Embryonic facial prominence (tissue), 1 donor: ENCODE measurements at regions not wholly inside any gene's neighbourhood (a gene's known extent, or its start where the extent isn't known, plus 50 kb on each side); places are given as distances from the start of the nearest gene placed in this dataset.
"Not testable (repeated sequence)": the region's sequence is repeated elsewhere in the genome, so short reads cannot be mapped to it uniquely, and the experiment has no call there.

ENCODE experiments used
- DNase-seq: peaks from one replicate; pipeline ENCODE4 v3.0.0-alpha.2; 2016; ENCODE audit errors: extremely low spot score

DNA sequence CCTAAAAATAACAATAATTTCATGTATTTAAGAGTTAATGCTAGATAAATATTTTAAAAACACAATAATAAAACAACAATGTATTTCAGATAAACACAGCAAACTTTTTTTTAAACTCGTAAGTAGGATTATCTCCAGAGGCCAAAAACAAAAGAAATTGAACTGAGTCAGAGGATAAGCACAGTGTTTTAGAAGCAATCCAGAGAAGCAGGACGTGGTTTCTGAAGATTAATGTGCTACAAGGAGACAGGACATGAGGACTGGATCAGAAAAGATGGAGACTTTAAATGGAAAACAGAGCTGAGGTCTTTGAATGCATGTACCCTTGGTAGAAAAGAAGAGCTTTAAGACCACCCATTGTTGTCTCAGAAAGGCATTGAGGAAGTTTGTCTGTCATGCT lies 491.2 kb upstream of the TLE4 start:
- DNase-seq, result no peak

GRCh38 chr9:79083621-79084020 lies 488.1 kb upstream of the TLE4 start:
- no peak for DNase-seq

- DNase-seq, result no peak
Measured at GRCh38 chr9:79087133-79087532, 484.6 kb upstream of the TLE4 start.

- DNase-seq, result no peak
Measured at GRCh38 chr9:79089054-79089560, 482.7 kb upstream of the TLE4 start.

DNA sequence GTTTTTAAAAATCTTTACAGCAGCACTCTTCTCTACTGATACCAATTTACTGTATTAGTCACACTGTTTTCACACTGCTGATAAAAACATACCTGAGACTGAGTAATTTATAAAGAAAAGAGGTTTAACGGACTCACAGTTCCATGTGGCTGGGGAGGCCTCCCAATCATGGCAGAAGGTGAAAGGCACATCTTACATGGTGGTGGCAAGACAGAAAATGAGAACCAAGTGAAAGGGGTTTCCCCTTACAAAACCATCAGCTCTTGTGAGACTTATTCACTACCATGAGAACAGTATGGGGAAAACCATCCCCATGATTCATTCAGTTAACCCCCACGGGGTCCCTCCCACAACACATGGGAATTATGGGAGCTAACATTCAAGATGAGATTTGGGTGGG lies 481.9 kb upstream of the TLE4 start:
- DNase-seq, result not testable (repeated sequence)

DNA sequence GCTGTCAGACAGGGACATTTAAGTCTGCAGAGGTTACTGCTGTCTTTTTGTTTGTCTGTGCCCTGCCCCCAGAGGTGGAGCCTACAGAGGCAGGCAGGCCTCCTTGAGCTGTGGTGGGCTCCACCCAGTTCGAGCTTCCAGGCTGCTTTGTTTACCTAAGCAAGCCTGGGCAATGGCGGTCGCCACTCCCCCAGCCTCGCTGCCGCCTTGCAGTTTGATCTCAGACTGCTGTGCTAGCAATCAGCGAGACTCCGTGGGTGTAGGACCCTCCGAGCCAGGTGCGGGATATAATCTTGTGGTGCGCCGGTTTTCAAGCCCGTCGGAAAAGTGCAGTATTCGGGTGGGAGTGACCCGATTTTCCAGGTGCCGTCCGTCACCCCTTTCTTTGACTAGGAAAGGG lies 468.5 kb upstream of the TLE4 start:
- DNase-seq, result not testable (repeated sequence)

GRCh38 chr9:79104216-79104615 lies 467.5 kb upstream of the TLE4 start:
- no peak for DNase-seq

DNA sequence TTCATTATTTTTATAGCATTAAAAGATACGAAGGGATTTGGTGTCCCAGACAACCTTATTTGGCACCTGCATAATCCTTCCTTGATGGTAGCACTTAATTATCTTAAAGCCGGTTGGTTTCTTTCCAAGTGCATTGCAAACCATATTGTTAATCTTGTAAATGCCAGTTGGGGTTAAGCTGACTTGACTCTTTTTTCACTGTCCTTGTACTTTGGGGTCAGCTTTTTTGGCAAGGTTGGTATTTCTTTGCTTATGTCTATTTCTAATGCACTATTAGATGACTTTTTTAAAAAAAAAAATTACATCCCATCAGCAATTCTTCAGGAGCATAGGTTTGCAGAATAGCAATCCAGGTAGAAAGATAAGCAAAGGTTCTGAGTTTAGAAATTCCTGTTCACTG lies 466.8 kb upstream of the TLE4 start:
- no peak for DNase-seq

- DNase-seq, result no peak
Measured at GRCh38 chr9:79107911-79108676, 463.7 kb upstream of the TLE4 start.

- DNase-seq, result no peak
Measured at GRCh38 chr9:79111653-79112052, 460.1 kb upstream of the TLE4 start.

DNA sequence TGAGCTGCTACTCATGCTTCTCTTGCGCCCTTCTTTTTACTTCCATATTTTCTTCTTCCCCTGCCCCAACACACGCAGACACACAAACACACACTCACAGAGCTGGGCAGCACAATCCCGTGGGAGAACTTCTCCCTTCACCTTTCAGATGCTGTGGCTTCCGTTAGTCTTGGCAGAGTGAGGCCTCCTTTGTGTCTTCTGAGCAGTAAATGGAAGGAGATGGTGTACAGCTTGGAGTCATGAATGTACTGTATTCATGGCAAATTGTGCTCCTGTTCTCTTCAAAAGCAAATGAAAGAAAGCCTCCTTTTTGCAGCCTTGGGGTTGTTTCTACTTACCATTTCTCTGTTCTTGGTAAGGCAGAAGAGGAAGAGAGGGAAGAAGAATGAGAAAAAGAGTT lies 456.6 kb upstream of the TLE4 start:
- no peak for DNase-seq

DNA sequence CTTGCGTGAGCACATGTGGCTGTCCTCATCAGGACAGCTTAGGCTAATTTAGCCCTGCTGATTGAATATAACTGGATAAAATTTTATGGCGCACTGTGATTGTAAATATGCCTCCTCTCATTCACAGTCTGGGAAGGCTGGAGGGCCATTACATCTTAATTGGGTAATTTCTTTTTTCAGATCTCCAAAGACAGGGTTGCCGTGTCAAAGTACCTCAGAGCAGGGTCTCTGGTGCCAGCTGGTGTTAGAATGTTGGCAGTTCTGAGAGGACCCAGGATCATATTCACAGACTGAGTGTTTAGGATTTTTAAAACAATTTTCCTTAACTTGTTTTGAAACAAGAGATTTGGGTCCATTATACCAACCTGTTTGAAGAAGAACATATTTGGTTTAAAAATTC lies 455.7 kb upstream of the TLE4 start:
- no peak for DNase-seq

DNA sequence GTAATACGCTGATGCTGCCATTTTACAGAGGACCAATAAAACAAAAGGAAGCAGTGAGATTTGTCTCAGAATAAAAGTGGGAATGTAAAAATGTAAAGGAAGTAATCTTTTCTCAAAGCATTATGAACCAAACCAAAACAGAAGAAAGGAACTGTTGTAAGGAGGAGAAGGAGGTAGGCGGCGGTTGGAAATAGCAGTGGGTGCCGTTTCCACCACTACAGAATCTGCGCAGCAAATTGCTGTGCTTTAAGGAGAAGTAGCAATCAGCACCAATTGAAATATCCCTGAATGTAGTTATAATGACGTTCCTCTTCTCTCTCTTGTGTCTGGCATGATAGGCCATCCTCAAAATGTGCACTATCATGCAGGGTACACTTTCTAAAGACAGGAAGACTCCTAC lies 455.1 kb upstream of the TLE4 start:
- no peak for DNase-seq

DNA sequence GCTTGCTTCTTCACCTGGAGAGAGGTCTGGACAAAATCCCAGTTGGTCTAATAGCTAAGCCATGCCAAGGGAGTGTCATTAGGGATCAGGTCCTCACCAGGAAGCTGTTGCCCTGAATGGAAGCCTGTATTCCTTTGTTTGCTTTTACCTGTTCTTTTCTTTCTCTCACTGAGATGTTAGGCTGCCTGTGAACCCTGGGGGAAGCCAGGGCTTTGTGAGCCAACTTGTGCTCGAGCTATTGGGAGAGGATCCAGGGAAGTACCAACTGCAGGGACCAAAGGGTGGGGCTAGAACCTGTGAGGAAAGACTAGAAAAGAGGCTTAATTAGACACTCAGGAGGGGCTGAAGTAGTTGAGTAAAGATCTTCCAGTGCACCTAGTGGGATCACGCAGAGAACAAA lies 451.2 kb upstream of the TLE4 start:
- DNase-seq, result no peak

GRCh38 chr9:79120941-79121340 lies 450.8 kb upstream of the TLE4 start:
- DNase-seq, result no peak

- peak; percentile 21 for DNase-seq
Measured at GRCh38 chr9:79123415-79123814, 448.4 kb upstream of the TLE4 start.

DNA sequence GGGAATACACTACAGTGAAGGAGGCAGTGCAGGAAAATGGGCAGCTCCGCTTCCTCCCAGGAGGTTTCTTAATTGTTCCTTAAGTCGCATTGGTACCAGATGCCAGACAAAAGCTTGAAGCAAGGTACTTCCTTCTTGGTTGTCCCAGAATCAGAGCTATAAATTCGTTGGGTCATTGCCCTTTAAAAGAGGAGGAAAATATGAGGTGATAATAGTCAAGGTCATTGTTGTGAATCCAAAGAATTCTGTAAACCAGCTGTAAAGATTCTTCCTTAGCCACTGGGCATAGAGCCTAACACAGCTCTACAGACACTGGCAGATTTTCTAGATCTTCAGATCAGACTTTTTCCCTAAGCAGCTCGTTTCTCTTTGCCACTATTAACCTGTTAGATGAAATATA lies 444.1 kb upstream of the TLE4 start:
- no peak for DNase-seq

DNA sequence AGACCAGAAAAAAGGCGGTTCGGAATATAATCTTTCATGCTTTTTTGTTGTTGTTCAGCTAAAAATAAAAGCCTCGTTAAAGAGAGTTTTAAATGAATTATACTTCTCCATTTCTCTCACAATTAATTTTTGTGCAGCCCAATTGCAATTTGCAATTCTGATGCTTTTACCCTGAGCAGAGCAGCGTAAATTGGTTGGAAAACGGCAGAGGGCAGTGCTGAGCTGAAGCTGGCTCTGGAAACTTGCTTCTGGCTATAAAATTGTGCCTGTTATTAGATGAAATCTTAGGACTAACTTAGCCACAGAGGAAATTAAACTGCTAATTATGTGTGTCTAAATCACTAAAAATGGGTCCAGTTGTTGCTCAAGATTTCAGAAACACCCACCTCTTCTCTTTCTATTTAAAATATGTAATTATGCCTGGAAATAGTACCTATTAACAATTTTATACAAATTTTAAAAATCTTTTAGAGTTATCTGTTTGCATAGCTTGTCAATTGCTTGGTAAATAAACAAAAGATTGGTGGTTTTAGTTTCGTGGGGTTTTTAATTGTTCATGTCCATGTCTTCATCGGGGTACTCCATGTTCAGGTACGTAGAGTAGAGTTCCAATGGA lies 441.8 kb upstream of the TLE4 start:
- peak; percentile 51 for DNase-seq

DNA sequence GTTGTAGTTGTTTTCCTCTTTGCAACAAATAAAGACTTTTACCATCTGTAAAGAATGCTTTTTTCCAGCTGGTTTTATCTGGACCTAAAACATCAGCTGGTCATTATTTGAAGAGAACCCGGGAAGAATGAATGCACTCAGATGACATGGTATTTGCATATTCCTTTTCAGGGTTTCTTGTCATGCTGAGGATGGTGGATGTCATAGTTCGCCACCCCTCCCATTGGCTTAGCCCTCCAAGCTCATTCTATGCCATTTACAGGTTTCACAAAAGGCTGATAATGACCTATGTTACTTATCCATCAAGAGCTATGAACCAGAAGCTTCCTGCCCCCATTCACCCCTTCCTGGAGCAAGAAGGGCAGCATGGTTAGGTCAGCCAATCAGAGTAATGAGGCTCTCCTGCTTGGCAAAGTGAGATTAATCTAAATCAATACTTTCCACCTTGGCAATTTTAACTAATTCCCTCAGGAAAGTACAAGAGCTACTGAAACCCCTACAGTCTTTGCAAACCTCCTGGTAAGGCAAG lies 440.5 kb upstream of the TLE4 start:
- no peak for DNase-seq

GRCh38 chr9:79131824-79132377 lies 439.9 kb upstream of the TLE4 start:
- DNase-seq, result no peak

DNA sequence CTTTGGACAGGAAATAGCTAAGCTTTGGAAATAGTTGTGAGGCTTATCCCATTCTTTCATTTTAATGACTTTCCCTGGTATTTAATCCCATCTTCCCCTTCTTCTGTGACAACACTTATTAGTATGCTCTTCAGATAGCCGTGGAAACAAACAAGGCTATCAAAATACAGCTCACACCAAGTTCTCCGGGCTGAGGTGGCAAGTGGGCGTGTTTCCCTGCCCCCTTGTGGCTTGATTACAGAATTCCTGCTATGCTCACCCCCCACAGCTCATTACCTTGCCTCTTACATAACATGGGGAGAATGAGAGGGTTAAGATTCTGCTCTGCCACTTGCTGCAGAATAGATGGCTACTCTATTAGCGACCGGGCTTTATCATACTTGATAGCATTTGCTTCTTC lies 437.1 kb upstream of the TLE4 start:
- DNase-seq, result no peak

DNA sequence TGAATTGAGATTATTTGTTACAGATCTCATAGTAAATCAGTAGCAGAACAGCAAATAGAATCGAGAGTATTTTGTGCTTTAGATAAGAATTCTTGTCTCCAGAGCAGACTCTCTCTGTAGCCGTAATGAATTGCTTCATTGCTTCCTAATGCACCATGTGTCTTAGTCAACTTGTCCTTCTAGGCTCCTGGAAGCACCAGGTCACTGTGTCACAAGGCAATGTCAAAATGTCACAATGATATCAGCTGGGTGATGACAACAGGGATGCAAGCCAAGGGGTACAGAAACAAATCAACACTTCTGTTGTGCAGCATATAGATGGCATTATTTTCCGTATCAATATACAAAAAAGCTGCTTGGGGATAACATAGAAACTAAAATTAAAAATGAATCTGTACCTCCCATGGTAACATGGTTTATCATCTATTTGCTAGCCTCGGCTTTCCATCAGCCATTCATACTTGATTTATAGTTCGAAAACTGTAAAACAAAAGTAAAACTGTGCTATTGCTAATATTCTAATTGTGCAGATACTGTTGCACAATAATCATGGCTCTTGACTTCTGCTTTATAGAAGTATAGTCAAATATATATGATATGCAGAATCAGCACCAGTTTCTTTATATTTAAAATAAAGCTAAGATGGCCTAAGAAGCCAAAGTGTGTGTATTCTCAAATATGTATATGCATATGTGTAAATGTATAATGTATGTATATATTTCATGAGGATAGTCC lies 435.9 kb upstream of the TLE4 start:
- no peak for DNase-seq
